ENCODE measurements at regions not wholly inside any gene's neighbourhood (a gene's known extent, or its start where the extent isn't known, plus 50 kb on each side); places are given as distances from the start of the nearest gene placed in this dataset.

DNA sequence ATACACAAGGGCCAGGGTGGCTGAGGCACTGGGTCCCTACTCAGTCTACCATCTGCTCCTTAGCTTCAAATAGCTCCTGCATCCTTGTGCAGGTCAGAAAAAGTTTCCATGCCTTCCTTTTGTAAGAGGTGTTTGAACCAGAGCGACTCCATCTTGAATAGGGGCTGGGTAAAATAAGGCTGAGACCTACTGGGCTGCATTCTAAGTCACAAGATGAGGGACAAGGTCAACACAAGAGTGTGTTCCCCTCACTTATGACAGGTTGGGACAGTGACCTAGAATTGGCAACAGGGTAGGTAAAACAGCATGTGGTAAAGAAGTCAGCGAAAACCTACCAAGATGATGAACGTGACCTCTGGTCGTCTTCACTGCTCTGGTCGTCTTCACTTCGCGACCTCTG is 120.5 kb downstream of the KCNK1 start:
- TF ChIP-seq, protein P1, sequence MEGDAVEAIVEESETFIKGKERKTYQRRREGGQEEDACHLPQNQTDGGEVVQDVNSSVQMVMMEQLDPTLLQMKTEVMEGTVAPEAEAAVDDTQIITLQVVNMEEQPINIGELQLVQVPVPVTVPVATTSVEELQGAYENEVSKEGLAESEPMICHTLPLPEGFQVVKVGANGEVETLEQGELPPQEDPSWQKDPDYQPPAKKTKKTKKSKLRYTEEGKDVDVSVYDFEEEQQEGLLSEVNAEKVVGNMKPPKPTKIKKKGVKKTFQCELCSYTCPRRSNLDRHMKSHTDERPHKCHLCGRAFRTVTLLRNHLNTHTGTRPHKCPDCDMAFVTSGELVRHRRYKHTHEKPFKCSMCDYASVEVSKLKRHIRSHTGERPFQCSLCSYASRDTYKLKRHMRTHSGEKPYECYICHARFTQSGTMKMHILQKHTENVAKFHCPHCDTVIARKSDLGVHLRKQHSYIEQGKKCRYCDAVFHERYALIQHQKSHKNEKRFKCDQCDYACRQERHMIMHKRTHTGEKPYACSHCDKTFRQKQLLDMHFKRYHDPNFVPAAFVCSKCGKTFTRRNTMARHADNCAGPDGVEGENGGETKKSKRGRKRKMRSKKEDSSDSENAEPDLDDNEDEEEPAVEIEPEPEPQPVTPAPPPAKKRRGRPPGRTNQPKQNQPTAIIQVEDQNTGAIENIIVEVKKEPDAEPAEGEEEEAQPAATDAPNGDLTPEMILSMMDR (IDR thresholded peaks at IDR 0.05; ENCODE audit: unreplicated experiment), result no peak
- Mint-ChIP-seq H3K9me3 (ENCODE audit: unreplicated experiment) (no peaks in the 10 kb centered on the region), H3K27me3 (ENCODE audit: insufficient read depth, unreplicated experiment) (no peaks in the 10 kb centered on the region), H3K4me3 (ENCODE audit: unreplicated experiment) (no peak overlapping the region), H3K4me1 (ENCODE audit: insufficient read depth, unreplicated experiment) (no peaks in the 10 kb centered on the region), H3K27ac (ENCODE audit: low read depth, unreplicated experiment) (no peak overlapping the region), H3K36me3 (ENCODE audit: insufficient read depth, unreplicated experiment) (no peaks in the 10 kb centered on the region)
- BruUV-seq (replicated peaks), result no TSS peak
- ChIA-PET POLR2A (interaction anchor here (0.6 to 1.2 kb wide), 2 partner anchors 13 to 270 kb away, joined by 3 read pairs; no protein-coding TSS in a partner anchor), CTCF (interaction anchor here (1.1 kb wide), 3 partner anchors 9 to 54 kb away, joined by 3 to 4 read pairs (median 3); no protein-coding TSS in a partner anchor)
- intact Hi-C loops (cut with micrococcal nuclease), result no loop called here
- DNase-seq (ENCODE audit: unreplicated experiment), result no peak

DNA sequence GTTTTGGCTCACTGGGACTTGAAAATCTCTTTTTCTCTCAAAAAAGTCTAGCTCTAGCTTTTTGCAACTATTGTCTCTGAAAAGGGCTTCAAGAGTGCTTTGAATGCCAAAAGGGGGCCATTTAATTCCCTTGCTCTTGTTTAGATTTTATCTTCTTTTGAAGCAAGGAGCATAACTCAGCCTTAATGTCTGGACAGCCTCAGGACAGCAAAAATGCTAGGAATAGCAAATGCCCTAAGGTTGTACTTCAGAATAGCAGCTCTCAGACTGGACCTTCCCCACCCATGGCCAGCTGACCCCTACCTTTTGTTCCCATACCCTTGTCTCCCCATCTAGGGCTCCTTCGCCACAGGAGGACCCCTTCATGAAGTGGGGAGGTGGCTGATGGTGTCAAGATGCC is 121.4 kb downstream of the KCNK1 start:
- Mint-ChIP-seq H3K4me3 (ENCODE audit: unreplicated experiment) (no peak overlapping the region), H3K36me3 (ENCODE audit: insufficient read depth, unreplicated experiment) (no peaks in the 10 kb centered on the region), H3K4me1 (ENCODE audit: insufficient read depth, unreplicated experiment) (no peaks in the 10 kb centered on the region), H3K27me3 (ENCODE audit: insufficient read depth, unreplicated experiment) (no peaks in the 10 kb centered on the region), H3K27ac (ENCODE audit: low read depth, unreplicated experiment) (no peak overlapping the region), H3K9me3 (ENCODE audit: unreplicated experiment) (no peaks in the 10 kb centered on the region)
- no peak for DNase-seq (ENCODE audit: unreplicated experiment)
- POLR2A ChIA-PET, result no interaction called here
- intact Hi-C loops (cut with micrococcal nuclease), result no loop called here
- CTCF ChIA-PET, result interaction anchor here (0.6 to 1.2 kb wide), 5 partner anchors 11 to 294 kb away, joined by 3 to 5 read pairs (median 3); no protein-coding TSS in a partner anchor
- TF ChIP-seq, protein P1 (IDR thresholded peaks at IDR 0.05; ENCODE audit: unreplicated experiment), result no peak
- BruUV-seq (replicated peaks), result no TSS peak

DNA sequence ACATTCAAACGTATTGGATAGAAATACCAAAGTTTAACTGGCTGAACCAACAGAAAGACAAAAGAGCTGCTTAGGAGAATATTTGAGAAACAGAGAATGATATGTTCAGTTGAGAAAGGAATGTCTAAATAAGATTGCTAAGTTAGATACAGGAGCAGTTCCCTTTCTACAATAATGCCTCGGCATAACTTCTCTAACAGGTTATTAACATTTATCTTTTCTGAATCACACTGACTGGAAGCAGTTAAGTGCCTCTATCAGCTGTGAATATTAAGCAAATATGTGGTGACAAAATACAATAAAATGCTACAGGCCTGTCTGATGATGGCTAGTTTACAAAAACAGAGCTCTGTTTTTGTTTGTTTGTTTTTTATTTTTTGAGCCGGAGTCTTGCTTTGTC is 121.9 kb downstream of the KCNK1 start:
- DNase-seq (ENCODE audit: unreplicated experiment), result no peak
- Mint-ChIP-seq H3K4me3 (ENCODE audit: unreplicated experiment) (no peak overlapping the region), H3K9me3 (ENCODE audit: unreplicated experiment) (no peaks in the 10 kb centered on the region), H3K27me3 (ENCODE audit: insufficient read depth, unreplicated experiment) (no peaks in the 10 kb centered on the region), H3K4me1 (ENCODE audit: insufficient read depth, unreplicated experiment) (no peaks in the 10 kb centered on the region), H3K36me3 (ENCODE audit: insufficient read depth, unreplicated experiment) (no peaks in the 10 kb centered on the region), H3K27ac (ENCODE audit: low read depth, unreplicated experiment) (no peak overlapping the region)
- intact Hi-C loops (cut with micrococcal nuclease), result no loop called here
- no TSS peak for BruUV-seq (replicated peaks)
- CTCF ChIA-PET, result interaction anchor here (0.6 to 1.2 kb wide), 6 partner anchors 15 to 353 kb away, joined by 3 to 5 read pairs (median 3); no protein-coding TSS in a partner anchor
- POLR2A ChIA-PET, result no interaction called here
- TF ChIP-seq, protein P1 (IDR thresholded peaks at IDR 0.05; ENCODE audit: unreplicated experiment), result no peak

DNA sequence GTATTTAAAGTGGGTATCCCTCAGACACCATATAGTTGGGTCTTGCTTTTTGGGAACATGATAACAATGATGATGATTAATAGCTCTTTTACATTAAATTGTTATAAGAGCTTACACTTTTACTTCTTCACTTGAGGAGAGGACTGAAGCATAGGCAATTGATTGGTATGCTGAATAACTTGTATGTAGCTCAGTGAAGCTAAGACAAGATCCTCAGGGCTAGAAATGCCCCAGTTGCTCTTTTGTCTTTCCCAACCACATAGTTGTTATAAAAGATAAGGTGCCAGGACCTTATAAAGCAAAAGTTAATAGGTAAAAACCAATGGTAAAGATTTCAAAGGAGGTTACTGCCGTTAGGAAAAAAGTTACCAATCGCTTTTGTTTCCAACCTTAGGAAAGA is 123.4 kb downstream of the KCNK1 start:
- ChIA-PET CTCF (interaction anchor here (0.5 to 1.4 kb wide), 5 partner anchors 11 to 373 kb away, joined by 3 read pairs; no protein-coding TSS in a partner anchor), POLR2A (interaction anchor here (0.6 to 1.0 kb wide), 3 partner anchors 16 to 149 kb away, joined by 3 to 5 read pairs (median 3); no protein-coding TSS in a partner anchor)
- H3K9me3 Mint-ChIP-seq (ENCODE audit: unreplicated experiment), result no peaks in the 10 kb centered on the region
- intact Hi-C loops (cut with micrococcal nuclease), result no loop called here
- TF ChIP-seq, protein P1 (IDR thresholded peaks at IDR 0.05; ENCODE audit: unreplicated experiment), result no peak
- H3K36me3 Mint-ChIP-seq (ENCODE audit: insufficient read depth, unreplicated experiment), result no peaks in the 10 kb centered on the region
- no peak overlapping the region for H3K27ac Mint-ChIP-seq (ENCODE audit: low read depth, unreplicated experiment)
- no peaks in the 10 kb centered on the region for H3K27me3 Mint-ChIP-seq (ENCODE audit: insufficient read depth, unreplicated experiment)
- no peaks in the 10 kb centered on the region for H3K4me1 Mint-ChIP-seq (ENCODE audit: insufficient read depth, unreplicated experiment)
- DNase-seq (ENCODE audit: unreplicated experiment), result no peak
- no TSS peak for BruUV-seq (replicated peaks)
- no peak overlapping the region for H3K4me3 Mint-ChIP-seq (ENCODE audit: unreplicated experiment)

Data from MCF 10A (cell line).